ENCODE measurements at regions not wholly inside any gene's neighbourhood (a gene's known extent, or its start where the extent isn't known, plus 50 kb on each side); places are given as distances from the start of the nearest gene placed in this dataset.

DNA sequence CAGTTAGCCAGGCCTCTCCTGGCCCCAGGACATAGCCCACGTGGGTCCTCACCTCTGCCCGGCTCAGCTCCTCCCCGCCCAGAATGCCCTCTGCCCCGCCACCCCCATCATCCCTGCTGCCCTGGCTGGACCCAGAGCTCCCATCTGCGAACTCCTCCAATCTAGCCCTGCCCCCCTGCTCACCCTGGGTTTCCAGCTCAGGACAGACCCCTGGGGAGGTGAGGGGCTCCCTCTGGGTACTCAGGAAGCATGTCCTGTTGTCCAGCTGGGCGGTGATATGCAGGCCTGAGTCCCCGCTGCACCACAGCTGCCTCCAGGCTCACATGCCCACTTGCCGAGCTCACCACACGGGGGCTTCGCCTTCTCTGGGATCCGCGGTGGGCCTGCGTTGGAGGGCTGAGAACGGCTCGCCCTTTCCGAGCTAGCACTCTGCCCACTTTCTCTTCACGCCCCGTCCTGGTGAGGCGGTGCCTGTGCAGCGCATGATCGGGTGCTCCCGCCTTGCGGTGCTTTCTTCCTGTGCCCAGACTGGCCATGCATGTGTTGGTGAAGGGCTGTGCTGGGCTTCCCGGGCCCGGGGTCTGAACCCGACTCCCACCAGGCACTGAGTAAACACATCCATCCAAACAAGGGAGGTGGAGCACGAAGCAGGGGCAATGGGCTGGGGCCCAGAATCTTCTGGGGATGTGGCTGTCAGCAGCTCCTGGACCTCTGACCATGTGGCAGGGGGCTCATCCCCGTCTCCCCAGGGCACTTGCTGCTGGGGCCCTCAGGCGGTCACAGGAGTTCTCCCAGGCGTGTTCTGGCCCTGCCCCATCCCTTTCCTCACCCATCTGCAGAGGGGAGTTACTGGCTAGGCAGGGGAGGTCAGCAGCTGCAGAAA is 74.3 kb downstream of the RGS12 start:
- H3K4me3 ChIP-seq, result no peak overlapping the region
- H3K27me3 ChIP-seq, result peaks cover 0 to 6% (median 0%) of the 10 kb centered on the region in 3 donors
- DNase-seq, result no peak
- no peak overlapping the region for H3K27ac ChIP-seq
- TF ChIP-seq, protein P1, sequence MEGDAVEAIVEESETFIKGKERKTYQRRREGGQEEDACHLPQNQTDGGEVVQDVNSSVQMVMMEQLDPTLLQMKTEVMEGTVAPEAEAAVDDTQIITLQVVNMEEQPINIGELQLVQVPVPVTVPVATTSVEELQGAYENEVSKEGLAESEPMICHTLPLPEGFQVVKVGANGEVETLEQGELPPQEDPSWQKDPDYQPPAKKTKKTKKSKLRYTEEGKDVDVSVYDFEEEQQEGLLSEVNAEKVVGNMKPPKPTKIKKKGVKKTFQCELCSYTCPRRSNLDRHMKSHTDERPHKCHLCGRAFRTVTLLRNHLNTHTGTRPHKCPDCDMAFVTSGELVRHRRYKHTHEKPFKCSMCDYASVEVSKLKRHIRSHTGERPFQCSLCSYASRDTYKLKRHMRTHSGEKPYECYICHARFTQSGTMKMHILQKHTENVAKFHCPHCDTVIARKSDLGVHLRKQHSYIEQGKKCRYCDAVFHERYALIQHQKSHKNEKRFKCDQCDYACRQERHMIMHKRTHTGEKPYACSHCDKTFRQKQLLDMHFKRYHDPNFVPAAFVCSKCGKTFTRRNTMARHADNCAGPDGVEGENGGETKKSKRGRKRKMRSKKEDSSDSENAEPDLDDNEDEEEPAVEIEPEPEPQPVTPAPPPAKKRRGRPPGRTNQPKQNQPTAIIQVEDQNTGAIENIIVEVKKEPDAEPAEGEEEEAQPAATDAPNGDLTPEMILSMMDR (IDR thresholded peaks at IDR 0.05), result no peak
- TF ChIP-seq POLR2AphosphoS5 (IDR thresholded peaks at IDR 0.05) (no peak), EP300 (IDR thresholded peaks at IDR 0.05) (no peak), POLR2A (IDR thresholded peaks at IDR 0.05) (no peak)
- 76 to 89% (median 83%) methylated on average over 21 to 30 of the region's 30 CpGs for WGBS, 5 donors
- intact Hi-C loops (cut with DNase I; ENCODE audit: low total_unique reads), result no loop called here
- no peaks in the 10 kb centered on the region for H3K9me3 ChIP-seq
- H3K36me3 ChIP-seq, result no peaks in the 10 kb centered on the region
- H3K4me1 ChIP-seq, result peaks cover 18 to 34% (median 25%) of the 10 kb centered on the region in 4 donors

DNA sequence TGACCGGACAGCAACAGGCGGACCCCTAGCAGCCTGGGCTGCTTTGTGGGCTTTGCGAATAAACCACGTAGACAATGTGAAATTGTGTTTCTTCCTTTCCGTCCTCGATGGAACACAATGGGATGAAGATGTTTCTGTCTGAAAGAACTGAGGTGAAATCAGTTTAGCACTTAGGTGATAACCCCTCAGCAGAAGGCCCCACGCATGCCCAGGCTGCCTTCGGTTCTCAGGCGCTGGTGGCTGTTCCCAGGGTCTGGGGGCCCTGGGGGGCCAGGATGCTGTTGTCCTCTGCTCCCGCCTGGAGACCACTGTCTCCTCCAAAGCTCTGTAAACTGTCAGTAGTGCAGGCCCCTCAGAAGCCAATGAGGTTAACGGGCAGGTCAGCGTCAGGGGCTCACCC is 73.9 kb upstream of the HGFAC start:
- Histone ChIP-seq H3K27me3 (peaks cover 0 to 6% (median 0%) of the 10 kb centered on the region in 3 donors), H3K4me1 (peaks cover 18 to 39% (median 25%) of the 10 kb centered on the region in 4 donors), H3K4me3 (no peak overlapping the region), H3K9me3 (no peaks in the 10 kb centered on the region), H3K36me3 (no peaks in the 10 kb centered on the region), H3K27ac (no peak overlapping the region)
- WGBS, 5 donors, result 91 to 96% (median 95%) methylated on average over 12 of the region's 12 CpGs
- intact Hi-C loops (cut with DNase I; ENCODE audit: low total_unique reads), result no loop called here
- TF ChIP-seq, protein P1 (IDR thresholded peaks at IDR 0.05), result no peak
- no peak for TF ChIP-seq EP300 (IDR thresholded peaks at IDR 0.05)
- no peak for TF ChIP-seq POLR2AphosphoS5 (IDR thresholded peaks at IDR 0.05)
- no peak for TF ChIP-seq POLR2A (IDR thresholded peaks at IDR 0.05)
- DNase-seq, result no peak

DNA sequence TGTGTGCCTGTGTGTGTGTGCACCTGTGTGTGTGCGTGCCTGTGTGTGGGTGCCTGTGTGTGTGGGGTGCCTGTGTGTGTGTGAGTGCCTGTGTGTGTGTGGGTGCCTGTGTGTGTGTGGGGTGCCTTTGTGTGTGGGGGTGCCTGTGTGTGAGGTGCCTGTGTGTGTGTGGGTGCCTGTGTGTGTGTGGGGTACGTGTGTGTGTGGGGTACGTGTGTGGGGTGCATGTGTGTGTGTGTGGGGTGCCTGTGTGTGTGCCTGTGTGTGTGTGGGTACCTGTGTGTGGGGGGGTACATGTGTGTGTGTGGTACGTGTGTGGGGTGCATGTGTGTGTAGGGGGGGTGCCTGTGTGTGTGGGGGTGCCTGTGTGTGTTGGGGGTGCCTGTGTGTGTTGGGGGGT is 73.4 kb upstream of the HGFAC start:
- no peak for TF ChIP-seq POLR2A (IDR thresholded peaks at IDR 0.05)
- TF ChIP-seq, protein P1 (IDR thresholded peaks at IDR 0.05), result no peak
- TF ChIP-seq EP300 (IDR thresholded peaks at IDR 0.05), result no peak
- no peak for TF ChIP-seq POLR2AphosphoS5 (IDR thresholded peaks at IDR 0.05)
- DNase-seq, result no peak
- Histone ChIP-seq H3K27ac (no peak overlapping the region), H3K4me1 (peaks cover 18 to 43% (median 25%) of the 10 kb centered on the region in 4 donors), H3K36me3 (no peaks in the 10 kb centered on the region), H3K27me3 (peaks cover 0 to 6% (median 0%) of the 10 kb centered on the region in 3 donors), H3K4me3 (no peak overlapping the region), H3K9me3 (no peaks in the 10 kb centered on the region)
- intact Hi-C loops (cut with DNase I; ENCODE audit: low total_unique reads), result no loop called here
- WGBS, 5 donors, result 87 to 97% (median 91%) methylated on average over 3 to 4 of the region's 4 CpGs; no CpG with 5 or more reads in 1 of the 5 donors

DNA sequence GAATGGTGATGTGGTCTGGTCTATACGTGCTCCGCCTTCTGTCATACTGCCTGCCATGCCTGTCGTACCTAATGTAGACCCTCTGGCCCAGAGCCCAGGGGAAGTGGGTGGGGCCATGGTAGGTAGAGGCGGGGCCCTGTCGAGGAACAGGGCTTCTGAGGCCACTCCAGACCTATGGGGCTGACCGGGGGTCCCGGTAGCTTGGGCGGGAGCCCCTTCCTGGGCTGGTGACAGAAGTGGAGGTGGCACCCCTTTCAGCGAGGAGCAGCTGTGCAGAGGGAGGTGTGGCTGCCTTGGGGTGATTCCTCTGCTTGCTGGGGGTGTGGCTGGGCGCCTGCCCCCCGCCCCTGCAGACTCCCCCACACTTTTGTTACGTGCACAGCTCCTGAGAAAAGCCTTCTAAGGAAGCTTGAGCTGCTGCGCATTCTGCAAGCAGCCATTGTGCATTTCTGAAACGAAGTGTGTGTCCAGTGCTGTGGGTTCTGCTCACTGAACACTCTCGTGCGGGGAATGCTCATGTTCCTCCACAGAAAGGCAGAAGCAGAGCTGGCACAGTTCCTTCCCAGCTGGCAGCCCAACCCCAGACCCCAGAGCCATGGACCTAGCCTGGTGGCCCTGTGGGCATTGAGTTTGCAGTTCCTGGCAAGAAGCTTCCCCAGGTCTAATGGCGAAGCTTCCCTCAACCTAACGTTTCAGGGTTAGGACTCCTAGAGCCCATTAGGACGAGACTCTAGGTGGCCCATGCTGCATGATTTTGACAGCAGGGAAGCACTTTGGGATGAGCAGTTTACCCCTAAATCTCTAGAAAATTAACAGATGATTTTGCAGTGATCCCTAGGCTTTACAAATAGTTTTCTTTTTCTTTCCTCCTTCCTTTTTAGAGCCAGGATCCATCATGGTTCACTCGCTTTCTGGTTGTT is 72.7 kb upstream of the HGFAC start:
- Histone ChIP-seq H3K9me3 (no peaks in the 10 kb centered on the region), H3K27ac (peak overlapping the region in 1 of 5 donors; percentile 7), H3K4me1 (peaks cover 18 to 44% (median 25%) of the 10 kb centered on the region in 4 donors), H3K4me3 (no peak overlapping the region), H3K36me3 (no peaks in the 10 kb centered on the region), H3K27me3 (peaks cover 0 to 6% (median 0%) of the 10 kb centered on the region in 3 donors)
- DNase-seq, result no peak
- intact Hi-C loops (cut with DNase I; ENCODE audit: low total_unique reads), result no loop called here
- TF ChIP-seq EP300 (IDR thresholded peaks at IDR 0.05) (no peak), POLR2A (IDR thresholded peaks at IDR 0.05) (no peak), POLR2AphosphoS5 (IDR thresholded peaks at IDR 0.05) (no peak)
- TF ChIP-seq, protein P1 (IDR thresholded peaks at IDR 0.05), result no peak
- WGBS, 5 donors, result 45 to 61% (median 57%) methylated on average over 12 to 20 of the region's 20 CpGs

Measured in stomach (tissue), 8 donors.